NCI-H345 treated with DMSO at 0.1 percent for 48 hours (cell line): ENCODE measurements at regions not wholly inside any gene's neighbourhood (a gene's known extent, or its start where the extent isn't known, plus 50 kb on each side); places are given as distances from the start of the nearest gene placed in this dataset.

Experiments
- DNase-seq: peaks from one replicate; lab custom pipeline; 2025; ENCODE audit not compliant: unreplicated experiment; lab: John Stamatoyannopoulos, UW

- DNase-seq: no peak
These were observed 225.1 kb downstream of the MPDZ start for GRCh38 chr9:13054389-13054788.
